Right forelimb (tissue), 1 donor: ENCODE measurements at regions not wholly inside any gene's neighbourhood (a gene's known extent, or its start where the extent isn't known, plus 50 kb on each side); places are given as distances from the start of the nearest gene placed in this dataset.
"Not testable (repeated sequence)": the region's sequence is repeated elsewhere in the genome, so short reads cannot be mapped to it uniquely, and the experiment has no call there.

ENCODE experiments used
- DNase-seq: peaks from one replicate; pipeline ENCODE4 v3.0.0-alpha.2; 2018

DNA sequence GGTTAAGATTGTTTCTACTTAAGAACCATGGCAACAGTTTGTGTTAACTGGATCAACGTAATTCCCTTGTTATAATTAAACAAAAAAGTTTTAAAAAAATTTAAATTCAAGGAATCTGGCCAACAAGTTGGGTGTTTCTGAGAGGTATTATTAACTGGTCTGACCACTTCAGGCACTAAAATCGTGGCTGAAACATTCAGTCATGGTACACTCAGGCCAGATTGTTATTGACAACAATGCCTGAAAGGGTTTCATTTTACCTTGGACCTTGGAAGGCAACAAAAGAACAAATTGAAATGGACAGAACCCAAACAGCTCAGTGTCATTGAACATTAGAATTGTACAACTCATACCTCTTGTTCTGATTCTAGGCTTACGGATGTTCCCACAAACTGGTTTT lies 103.3 kb upstream of the ARMC3 start:
- no peak for DNase-seq

DNA sequence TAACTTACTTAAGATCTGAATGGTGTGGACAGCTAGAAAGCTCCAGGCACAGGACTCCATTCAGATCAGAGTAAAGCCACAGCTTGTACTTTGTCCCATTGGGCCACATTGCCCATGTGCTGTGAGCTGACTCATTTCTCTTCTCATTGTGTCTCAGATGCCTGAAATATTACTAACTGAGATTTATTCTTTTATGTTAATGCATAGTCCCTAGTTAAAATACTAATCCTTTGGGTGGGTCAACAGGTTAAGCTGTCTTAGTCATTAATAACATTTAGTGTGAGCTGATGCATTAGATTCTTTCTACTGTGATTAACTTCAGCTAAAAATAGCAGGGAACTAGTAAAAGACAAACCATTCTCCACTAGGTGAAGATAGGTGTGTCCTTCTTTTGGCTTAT lies 104.7 kb upstream of the ARMC3 start:
- no peak for DNase-seq

DNA sequence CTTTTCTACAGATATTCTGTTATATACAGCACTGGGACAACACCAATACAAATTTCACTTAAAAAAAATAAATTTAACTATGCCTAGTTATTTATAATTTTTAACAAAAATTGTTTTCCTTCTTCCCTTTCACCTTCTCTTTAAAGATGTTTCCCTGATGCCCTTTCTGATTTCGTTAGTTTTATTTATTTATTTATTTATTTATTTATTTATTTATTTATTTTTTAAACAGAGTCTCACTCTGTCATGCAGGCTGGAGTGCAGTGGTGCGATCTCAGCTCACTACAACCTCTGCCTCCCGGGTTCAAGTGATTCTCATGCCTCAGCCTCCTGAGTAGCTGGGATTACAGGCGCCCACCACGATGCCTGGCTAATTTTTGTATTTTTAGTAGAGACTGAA lies 105.9 kb upstream of the ARMC3 start:
- DNase-seq, result not testable (repeated sequence)

DNA sequence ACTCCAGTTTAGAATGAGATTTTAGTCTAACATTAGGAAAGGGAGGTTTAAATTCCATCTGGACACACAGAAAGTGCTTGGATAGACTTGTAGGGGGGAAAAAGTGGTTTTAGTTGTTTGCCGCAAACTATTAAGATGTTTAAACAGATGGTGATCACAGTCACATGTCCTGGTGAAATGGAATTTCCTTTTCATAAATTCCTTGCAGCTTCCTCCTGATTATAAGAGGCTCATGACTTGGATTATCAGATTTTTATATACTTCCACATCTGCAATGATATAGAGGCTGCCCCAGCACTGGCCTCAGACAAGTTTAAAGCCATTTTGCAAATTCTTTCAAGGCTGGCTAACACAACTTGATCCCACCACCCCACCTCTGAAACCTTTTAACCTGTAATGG lies 106.4 kb upstream of the ARMC3 start:
- DNase-seq, result no peak

DNA sequence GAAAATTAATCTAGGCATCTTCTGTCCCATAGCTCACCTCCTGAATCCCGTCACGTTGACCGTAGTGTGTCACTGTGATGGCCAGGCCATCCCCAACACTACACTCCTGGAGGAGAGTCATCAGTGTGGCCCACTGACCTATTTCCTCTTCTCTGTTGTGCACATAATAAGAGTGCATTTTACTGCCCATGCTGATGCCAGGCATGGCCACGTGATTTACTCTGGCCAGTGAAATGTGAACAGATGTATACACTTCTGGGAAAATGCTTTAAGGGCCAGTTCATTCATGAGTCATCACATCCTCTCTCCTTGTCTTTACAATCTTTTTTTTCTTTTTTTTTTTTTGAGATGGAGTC lies 101.9 kb upstream of the PIP4K2A start:
- no peak for DNase-seq

DNA sequence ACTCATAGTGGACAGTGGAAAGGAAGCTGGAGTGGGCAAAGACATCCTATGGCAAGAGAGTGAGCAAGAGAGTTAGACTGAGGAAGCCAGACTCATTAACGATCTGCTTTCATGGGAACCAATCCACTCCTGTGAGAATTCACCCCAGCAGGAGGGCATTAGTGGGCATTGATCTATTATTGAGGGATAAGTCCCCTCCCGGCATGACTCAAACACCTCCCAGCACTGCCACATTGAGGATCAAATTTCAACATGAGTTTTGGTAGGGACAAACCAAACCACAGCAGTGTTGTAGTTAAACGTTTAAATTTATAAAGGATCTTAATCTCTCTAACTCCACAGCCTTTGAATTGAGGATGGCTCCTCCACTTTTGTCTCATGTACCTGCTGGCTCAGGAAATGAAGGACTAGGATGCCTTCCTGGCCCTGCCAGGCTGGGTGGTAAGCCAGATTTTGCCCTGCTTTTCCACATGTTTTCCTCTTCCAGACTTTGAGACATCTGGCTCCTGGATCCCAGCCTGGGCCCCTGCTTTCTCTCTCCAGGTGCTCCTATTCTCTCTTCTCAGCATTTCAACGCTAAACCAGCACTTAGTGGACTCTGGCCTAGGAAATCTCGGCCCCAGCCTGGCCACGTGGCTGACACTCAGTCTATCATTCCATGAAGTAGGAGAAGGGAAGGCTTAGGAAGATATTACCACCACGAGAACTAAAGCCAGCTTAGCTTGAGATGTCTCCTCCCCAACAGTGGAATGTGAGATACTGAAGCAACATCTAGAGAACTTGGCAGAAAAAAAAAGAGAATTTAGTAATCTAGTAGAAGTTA lies 96.5 kb upstream of the PIP4K2A start:
- no peak for DNase-seq

DNA sequence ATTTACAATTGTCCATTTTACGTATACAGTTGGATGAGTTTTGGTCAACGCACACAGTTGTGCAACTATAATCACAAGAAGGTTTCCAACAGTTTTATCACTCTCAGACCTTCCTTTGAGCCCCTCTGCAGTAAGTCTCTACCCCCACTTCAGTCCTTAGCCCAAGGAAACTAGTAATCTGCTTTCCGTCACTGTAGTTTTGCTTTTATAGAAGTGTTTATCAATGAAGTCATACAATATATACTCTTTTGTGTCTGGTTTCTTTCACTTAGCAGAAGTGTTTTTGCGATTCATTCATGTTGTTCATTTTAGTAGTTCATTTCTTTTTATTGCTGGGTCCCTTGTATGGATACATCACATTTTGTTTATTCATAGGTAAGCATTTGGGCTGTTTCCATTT lies 92.9 kb upstream of the PIP4K2A start:
- DNase-seq, result no peak

DNA sequence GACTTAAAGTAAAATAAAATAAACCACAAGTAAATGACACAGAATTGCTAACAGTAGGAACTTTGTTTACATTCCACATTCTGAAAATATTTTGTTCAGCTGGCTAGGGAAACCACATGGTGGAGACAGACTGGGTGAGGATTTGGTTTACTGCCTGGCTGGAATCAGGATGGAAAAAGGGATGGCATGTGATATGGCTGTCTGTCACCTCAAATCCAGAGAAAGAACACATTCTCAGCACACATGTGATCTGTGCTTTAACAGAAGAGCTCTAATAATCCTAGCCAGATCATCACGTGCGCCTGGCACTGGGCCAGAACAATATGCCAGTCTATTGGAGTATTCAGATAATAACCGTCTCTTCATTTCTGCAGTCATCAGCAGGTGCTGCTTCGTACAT lies 90.9 kb upstream of the PIP4K2A start:
- no peak for DNase-seq

DNA sequence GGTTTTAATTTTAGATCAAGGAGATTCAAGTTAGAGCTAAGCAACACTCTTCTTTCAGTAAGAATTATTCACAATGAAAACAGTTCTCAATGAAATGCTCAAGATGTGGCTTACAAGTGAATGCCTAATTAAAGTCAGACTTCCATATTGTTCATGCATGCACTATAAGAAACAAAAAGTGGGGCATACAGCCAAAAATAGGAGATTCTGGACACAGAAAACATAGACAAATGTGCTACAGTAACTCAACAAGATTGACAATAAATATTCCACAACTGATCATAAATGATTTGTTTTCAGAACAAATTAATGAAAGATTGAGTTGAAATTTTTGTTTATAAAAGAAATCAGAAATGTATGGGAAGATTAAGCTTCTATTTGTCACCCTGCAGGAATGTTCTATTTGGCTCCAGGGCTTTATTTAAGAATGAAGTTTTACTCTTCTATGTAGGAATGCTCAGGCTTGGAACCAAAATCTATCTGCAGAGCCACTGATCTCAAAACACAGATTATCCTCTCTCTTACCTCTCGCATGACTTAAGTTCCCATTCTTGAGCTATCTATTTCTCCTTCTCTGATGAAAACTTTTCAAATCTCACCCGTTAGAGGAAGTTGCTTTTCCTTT lies 89.0 kb upstream of the PIP4K2A start:
- no peak for DNase-seq

DNA sequence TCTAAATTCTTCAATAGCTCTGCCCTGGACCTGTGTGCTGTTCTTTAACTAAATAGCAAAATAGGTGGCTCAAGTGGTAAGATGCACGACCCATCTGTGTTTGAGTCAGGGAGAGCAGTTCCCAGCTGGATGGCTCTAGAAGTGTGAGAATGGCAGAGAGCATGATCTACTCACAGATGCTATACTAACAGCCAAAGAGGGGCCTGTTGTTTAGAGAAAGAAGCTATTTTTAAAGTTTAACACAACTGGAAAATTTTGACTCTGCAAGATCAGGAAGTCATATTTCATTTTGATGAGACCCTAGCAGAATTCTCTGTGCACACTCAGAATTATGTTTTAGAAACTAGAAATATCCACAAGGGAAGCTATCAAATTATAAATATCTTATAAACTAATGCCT lies 87.4 kb upstream of the PIP4K2A start:
- no peak for DNase-seq

DNA sequence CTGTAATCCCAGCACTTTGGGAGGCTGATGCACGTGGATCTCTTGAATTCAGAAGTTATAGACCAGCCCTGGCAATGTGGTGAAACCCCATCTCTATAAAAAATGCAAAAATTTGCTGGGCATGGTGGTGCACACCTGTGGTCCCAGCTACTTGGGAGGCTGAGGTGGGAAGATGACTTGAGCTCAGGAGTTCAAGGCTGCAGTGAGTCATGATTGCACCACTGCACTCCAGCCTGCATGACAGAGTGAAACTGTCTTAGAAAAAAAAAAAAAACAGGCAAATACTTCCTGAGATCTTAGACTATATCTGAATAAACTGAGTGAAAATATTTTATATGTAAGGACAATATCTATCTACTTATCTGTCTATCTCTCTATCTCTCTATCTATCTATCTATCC lies 83.4 kb upstream of the PIP4K2A start:
- not testable (repeated sequence) for DNase-seq

DNA sequence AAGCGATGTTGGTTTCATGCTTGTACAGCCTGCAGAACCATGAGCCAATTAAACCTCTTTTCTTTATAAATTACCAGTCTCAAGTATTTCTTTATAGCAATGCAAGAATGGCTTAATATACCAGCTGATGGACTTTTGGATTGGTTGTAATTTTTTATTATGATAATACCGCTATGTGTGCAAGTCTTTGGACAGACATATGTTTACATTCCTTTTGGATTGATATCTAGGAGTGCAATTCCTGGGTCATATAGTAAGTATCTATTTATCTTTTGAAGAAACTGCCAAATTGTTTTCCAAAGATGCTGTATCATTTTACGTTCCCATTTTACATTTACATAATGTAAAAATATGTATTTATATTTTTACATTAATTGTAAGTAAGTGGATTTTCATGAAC lies 81.2 kb upstream of the PIP4K2A start:
- DNase-seq, result no peak

DNA sequence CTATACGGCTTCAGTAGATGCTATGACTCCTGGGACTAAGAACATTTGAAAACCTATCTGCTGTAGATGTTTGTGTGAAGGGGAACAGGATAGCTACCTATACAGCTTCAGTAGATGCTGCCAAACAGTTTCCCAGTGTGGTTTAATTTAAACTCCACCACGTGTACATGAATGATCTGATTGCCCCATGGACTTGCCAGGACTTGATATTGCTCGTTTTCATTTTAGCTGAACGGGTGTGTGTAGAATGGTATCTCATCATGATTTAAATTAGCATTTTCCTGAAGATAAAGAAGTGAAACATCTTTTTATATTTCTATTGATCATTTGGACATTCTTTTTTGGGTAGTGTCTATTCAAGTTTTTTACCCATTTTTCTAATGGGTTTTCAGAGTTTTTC lies 77.8 kb upstream of the PIP4K2A start:
- DNase-seq, result no peak

DNA sequence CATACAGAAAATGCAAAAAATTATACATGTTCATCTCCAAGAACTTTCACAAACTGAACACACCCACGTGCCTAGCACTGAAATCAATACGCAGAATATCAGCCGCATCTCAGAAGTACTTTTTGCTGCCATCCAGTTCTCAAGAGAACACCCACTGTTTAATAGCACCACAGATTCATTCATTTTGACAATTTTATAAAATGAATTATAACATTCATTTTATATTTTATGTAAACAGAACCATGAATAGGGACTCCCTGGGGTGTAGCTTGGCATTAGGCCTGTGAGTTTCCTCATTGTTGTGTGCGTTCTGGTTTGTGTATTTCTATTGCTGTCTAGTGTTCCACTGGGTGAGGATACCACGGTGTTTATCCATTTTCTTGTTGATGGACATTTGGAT lies 77.3 kb upstream of the PIP4K2A start:
- no peak for DNase-seq

DNA sequence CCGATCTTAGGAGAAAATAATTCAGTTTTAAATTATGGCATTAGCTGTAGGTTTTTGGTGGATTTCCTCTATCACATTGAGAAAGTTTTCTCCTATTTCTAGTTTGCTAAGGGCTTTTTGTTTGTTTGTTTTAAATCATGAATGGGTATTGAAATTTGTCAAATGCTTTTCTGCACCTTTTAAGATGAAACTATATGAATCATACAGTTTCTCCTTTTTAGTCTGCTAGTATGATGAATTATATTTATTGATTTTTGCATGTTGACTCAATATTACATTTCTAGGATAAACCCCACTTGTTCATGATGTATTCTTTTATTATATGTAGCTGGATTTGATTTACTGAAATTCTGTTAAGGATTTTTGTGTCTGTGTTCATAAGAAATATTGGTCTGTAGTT lies 70.3 kb upstream of the PIP4K2A start:
- no peak for DNase-seq

DNA sequence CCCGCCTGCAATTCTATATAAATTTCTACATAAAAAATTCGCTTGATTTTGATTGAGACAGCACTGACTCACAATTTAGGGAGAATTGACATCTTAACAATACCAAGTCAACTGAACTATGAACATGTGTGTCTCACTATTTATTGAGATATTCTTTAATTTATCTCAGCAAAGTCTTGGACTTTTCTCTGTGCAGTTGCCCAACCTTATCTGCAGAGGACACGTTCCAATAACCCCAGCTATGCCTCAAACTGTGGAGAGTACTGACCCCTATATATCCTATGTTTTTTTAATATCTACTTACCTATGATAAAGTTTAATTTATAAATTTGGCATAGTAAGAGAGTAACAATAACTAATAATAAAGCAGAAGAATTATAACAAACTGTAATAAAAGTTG lies 69.4 kb upstream of the PIP4K2A start:
- no peak for DNase-seq

DNA sequence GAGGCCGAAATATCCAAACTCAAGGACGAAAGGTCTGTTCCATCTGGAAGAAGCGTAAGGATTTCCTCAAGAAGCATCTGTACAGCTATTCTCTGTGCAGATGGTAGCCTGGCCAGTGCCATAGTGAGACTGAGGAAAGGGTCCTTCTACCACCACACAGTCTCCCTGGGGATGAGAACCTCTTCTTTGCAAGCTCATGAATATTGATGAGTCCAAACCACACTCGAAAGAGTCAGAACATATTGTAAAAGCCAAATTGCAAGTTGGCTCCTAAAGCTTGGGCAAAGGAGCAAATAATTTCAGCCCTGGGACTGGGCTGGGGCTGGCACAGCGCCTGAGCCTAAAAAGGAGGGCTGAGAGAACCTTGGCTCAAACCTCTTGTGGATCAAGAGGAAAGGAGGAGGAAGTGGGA lies 66.1 kb upstream of the PIP4K2A start:
- no peak for DNase-seq

DNA sequence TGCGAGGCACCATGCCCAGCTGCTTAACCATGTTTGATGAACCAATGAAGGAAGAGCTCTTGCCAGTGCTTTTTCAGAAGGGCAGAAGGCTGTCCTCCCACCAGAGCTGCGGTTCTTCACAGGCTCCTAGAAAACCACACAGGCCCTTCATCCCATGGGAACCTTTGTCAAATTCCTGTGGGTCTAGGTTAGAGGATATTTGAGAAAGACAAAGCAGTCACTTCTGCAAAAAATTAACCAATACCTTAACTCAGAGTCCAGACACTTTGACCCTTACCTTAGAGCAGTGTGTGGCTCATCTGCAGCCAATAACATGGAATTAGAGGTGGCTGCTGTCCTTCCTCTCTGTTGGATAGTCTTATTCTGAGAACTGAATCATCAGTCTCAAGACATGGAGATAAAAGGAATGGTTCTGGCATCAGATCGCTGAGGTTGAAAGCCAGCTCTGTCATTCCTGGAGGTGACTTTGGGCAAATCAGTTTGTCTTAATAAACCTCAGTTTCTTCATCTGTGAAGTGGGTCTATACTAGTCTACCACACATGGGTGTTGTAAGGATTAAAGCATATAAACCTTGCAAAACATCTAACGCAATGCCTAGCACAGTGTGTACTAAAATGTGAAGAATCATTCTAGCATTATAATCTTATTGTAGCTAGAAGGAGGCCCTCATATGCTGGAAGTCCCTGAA lies 65.1 kb upstream of the PIP4K2A start:
- no peak for DNase-seq

DNA sequence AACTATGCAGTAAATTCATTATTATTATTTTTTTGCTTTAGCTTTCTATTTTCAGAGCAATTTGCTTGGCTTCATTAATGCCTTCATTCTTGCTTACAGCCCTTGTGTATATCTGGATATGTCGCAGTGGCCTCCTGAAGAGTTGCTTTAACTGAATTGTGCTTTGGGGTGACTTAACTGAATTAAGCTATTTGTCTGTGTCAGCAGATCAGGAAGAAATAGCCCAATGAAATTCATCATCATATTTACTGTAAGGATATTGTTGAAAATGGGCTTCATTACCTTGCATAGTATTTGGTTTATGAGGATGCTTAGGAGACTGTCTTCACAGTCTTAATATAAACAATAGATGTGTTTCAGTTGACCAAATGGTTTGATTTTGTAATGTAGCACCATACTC lies 59.7 kb upstream of the PIP4K2A start:
- DNase-seq, result no peak

DNA sequence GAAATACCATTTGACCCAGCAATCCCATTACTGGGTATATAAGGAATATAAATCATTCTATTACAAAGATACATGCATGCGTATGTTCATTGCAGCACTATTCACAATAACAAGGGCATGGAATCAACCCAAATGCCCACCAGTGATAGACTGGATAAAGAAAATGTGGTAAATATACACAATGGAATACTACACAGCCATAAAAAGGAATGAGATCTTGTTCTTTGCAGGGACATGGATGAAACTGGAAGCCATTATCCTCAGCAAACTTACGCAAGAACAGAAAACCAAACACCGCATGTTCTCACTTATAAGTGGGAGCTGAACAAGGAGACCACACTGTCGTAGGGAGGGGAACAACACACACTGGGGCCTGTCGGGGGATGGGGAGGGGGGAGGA lies 57.3 kb upstream of the PIP4K2A start:
- DNase-seq, result not testable (repeated sequence)

DNA sequence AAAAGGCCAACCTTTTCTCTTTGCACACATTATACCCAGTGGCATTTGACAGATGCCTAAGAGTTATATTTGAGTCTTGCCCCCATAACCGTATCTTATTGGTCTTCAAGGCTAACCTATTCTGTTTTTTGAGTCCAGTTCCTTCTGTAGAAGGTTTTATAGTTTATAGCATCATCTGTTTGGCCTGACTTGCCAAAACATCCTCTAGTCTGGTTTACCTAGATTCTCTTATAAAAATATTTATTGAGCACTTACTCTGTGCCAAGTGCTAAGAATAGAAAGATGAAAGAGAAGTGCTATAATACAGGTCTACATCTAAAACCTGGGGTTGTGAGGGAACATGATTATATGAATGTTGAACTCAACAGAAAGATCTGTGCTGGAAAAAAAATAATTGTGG lies 55.9 kb upstream of the PIP4K2A start:
- no peak for DNase-seq

DNA sequence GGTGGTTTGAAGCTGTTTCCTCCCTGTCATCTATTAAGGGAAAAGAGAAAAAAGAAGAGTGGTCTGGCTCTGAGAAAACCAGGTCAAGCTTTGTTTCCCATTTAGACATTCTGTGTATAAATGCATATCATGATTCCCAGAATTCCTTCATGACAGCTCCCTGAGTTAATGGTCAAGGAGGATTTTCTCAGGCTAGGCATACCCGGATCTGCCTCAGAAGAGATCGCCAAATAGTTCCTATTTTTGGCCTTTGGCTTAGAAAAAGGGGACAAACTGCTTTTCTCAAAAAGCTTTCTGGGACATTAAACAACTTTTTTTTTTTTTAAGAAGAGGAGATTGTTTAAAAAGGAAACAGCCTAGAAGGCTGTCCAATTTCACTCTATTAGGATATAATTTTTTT lies 53.5 kb upstream of the PIP4K2A start:
- no peak for DNase-seq

DNA sequence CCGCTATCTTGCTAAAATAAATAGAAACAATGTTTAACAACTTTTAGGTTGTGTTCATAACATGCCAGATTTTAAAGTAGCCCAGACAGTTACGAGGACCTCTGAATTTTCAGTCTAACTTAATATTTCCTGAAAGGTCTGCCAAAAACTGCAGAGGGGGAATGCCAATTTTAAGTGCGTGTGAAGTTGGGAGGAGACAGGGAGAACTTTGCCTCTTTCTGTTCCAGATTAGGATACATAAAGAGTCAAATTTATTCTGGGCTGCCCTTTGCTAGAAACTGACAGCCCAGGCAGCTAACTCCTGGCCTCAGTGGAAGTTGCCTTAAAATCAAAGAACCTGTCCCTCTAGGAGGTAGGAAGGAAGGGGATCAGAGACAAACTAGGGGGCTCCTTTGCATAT lies 52.3 kb upstream of the PIP4K2A start:
- no peak for DNase-seq
